PFSK-1 (cell line): ENCODE measurements at regions not wholly inside any gene's neighbourhood (a gene's known extent, or its start where the extent isn't known, plus 50 kb on each side); places are given as distances from the start of the nearest gene placed in this dataset.

Experiments
- FOXP2 ChIP-seq: optimal IDR thresholded peaks from 2 replicates; pipeline ENCODE3; 2011; ENCODE audit warnings: borderline replicate concordance, control low read depth, inconsistent platforms; ENCODE audit not compliant: insufficient read depth; ENCODE audit errors: extremely low read length, extremely low read depth
- POLR2AphosphoS5 ChIP-seq: IDR thresholded peaks from 2 replicates; pipeline ENCODE4 v1.6.1; 2012; ENCODE audit warnings: low read depth, mild to moderate bottlenecking, control low read depth, low read length, moderate library complexity
- REST ChIP-seq, 2 experiments: IDR thresholded peaks; 2 replicates each; pipeline versions ENCODE4 v1.6.1 to v1.8.0; 2011 to 2012; ENCODE audit warnings: low read depth in 2 of 2, low read length in 2 of 2, control low read depth in 1 of 2, inconsistent platforms in 1 of 2, mild to moderate bottlenecking in 1 of 2, moderate library complexity in 1 of 2; ENCODE audit not compliant: insufficient read depth in 1 of 2
- SIN3A ChIP-seq: IDR thresholded peaks from 2 replicates; pipeline ENCODE4 v1.6.1; 2012; ENCODE audit warnings: mild to moderate bottlenecking, low read length, moderate library complexity, borderline replicate concordance; ENCODE audit not compliant: insufficient read depth
- TAF1 ChIP-seq: IDR thresholded peaks from 2 replicates; pipeline ENCODE4 v1.6.1; 2012; ENCODE audit warnings: low read length, control low read depth, borderline replicate concordance; ENCODE audit not compliant: insufficient read depth

- no peak for TF ChIP-seq SIN3A
- TF ChIP-seq POLR2AphosphoS5 = no peak
- TF ChIP-seq FOXP2 = no peak
- TF ChIP-seq TAF1 = no peak
- TF ChIP-seq REST (IDR thresholded peaks at IDR 0.05; ENCODE audit: insufficient read depth in 1 of 2, low read depth in 2 of 2, low read length in 2 of 2) = no peak
Observed at GRCh38 chr2:3131636-3132326, 245.8 kb downstream of the EIPR1 start.

- TF ChIP-seq POLR2AphosphoS5 (no peak), SIN3A (no peak)
Observed at GRCh38 chr2:3130889-3131635, 246.6 kb downstream of the EIPR1 start.

- TF ChIP-seq FOXP2 (no peak), TAF1 (no peak), SIN3A (no peak), REST (IDR thresholded peaks at IDR 0.05; ENCODE audit: insufficient read depth in 1 of 2, low read depth in 2 of 2, low read length in 2 of 2) (no peak), POLR2AphosphoS5 (no peak)
Observed at GRCh38 chr2:3130444-3130843, 247.2 kb downstream of the EIPR1 start.

- no peak for TF ChIP-seq FOXP2
- TF ChIP-seq POLR2AphosphoS5 = no peak
- no peak for TF ChIP-seq TAF1
- TF ChIP-seq REST (IDR thresholded peaks at IDR 0.05; ENCODE audit: insufficient read depth in 1 of 2, low read depth in 2 of 2, low read length in 2 of 2) = no peak
- TF ChIP-seq SIN3A = no peak
Observed at GRCh38 chr2:3129867-3130266, 247.8 kb downstream of the EIPR1 start.

- no peak for TF ChIP-seq REST (IDR thresholded peaks at IDR 0.05; ENCODE audit: insufficient read depth in 1 of 2, low read depth in 2 of 2, low read length in 2 of 2)
- no peak for TF ChIP-seq TAF1
- no peak for TF ChIP-seq FOXP2
- no peak for TF ChIP-seq SIN3A
- TF ChIP-seq POLR2AphosphoS5 = no peak
Observed at GRCh38 chr2:3128786-3129185, 248.8 kb downstream of the EIPR1 start.
